T-cell (primary cell): ENCODE measurements at regions not wholly inside any gene's neighbourhood (a gene's known extent, or its start where the extent isn't known, plus 50 kb on each side); places are given as distances from the start of the nearest gene placed in this dataset.

Experiments used
- ATAC-seq, 4 experiments: fragments of 200-7000 bp in 3 of 4; fragments of 150-1000 bp in 1 of 4; cut with Tn5 transposase; replicated peaks in 1 of 4; 1 replicate in 3 of 4; 2 replicates in 1 of 4; pipeline ENCODE4 v1.10.0; 2021; ENCODE audit warnings: moderate library complexity in 3 of 4, mild to moderate bottlenecking in 2 of 4, moderate number of reproducible peaks in 1 of 4
- CTCF ChIA-PET, 2 donors: fragments of 300-600 bp; sonication (Branson Sonifier 250); formaldehyde crosslinking; loops; one replicate each; lab custom pipeline; 2022; ENCODE audit warnings: antibody characterized with exemption in 2 of 2; lab: Charles Lee
- POLR2A ChIA-PET, 2 donors: fragments of 300-600 bp; sonication (Branson Sonifier 250); formaldehyde crosslinking; loops; one replicate each; lab custom pipeline; 2022; ENCODE audit warnings: antibody characterized with exemption in 2 of 2; lab: Charles Lee
- DNase-seq, 35 experiments: peaks; one replicate each; pipeline versions ENCODE4 v3.0.0 to v3.0.0-alpha.2; 2013 to 2023
- H3K27ac ChIP-seq: one replicate; pipeline ENCODE4 v1.5.1; 2013; ENCODE audit warnings: low read length
- H3K27me3 ChIP-seq, 2 experiments: replicated peaks in 1 of 2; 1 replicate in 1 of 2; 2 replicates in 1 of 2; pipeline versions ENCODE4 v1.6.1 to v1.7.0; 2013; ENCODE audit warnings: low read length in 1 of 2, mixed read lengths in 1 of 2; ENCODE audit not compliant: control insufficient read depth in 2 of 2, insufficient read depth in 2 of 2; ENCODE audit errors: extremely low read depth in 1 of 2
- H3K36me3 ChIP-seq, 2 donors: 1 replicate in 1 of 2; 2 replicates in 1 of 2; pipeline versions ENCODE4 v1.6.1 to v1.7.0; 2013; ENCODE audit warnings: low read length in 1 of 2; ENCODE audit not compliant: control insufficient read depth in 2 of 2, insufficient read depth in 1 of 2; ENCODE audit errors: extremely low read depth in 1 of 2
- H3K4me1 ChIP-seq, 2 experiments: 1 replicate in 1 of 2; 2 replicates in 1 of 2; pipeline versions ENCODE4 v1.6.1 to v1.7.0; 2013; ENCODE audit warnings: low read length in 2 of 2, mixed read lengths in 1 of 2; ENCODE audit not compliant: insufficient read depth in 2 of 2, control insufficient read depth in 1 of 2; ENCODE audit errors: extremely low read depth in 1 of 2
- H3K4me3 ChIP-seq, 2 donors: 1 replicate in 1 of 2; 2 replicates in 1 of 2; pipeline versions ENCODE4 v1.5.1 to v1.7.0; 2013; ENCODE audit warnings: mild to moderate bottlenecking in 2 of 2, low read length in 1 of 2, moderate library complexity in 1 of 2; ENCODE audit not compliant: control insufficient read depth in 1 of 2; ENCODE audit errors: extremely low read depth in 1 of 2
- H3K9me3 ChIP-seq: 2 replicates; pipeline ENCODE4 v1.7.0; 2013
- H3K27ac Mint-ChIP-seq, 2 donors: one replicate each; pipeline ENCODE4 v1.8.0; 2020 to 2021; ENCODE audit warnings: mild to moderate bottlenecking in 2 of 2, mixed read lengths in 2 of 2
- H3K27me3 Mint-ChIP-seq, 2 donors: one replicate each; pipeline ENCODE4 v1.8.0; 2021 to 2022; ENCODE audit warnings: mixed read lengths in 2 of 2
- H3K36me3 Mint-ChIP-seq: one replicate; pipeline ENCODE4 v1.8.0; 2021; ENCODE audit warnings: mixed read lengths
- H3K4me1 Mint-ChIP-seq, 3 donors: one replicate each; pipeline ENCODE4 v1.8.0; 2020 to 2022; ENCODE audit warnings: mixed read lengths in 3 of 3, mild to moderate bottlenecking in 1 of 3
- H3K4me3 Mint-ChIP-seq, 3 donors: one replicate each; pipeline ENCODE4 v1.8.0; 2020 to 2022; ENCODE audit warnings: mild to moderate bottlenecking in 3 of 3, mixed read lengths in 3 of 3, moderate library complexity in 3 of 3
- H3K9me3 Mint-ChIP-seq, 3 donors: one replicate each; pipeline ENCODE4 v1.8.0; 2020 to 2022; ENCODE audit warnings: mixed read lengths in 3 of 3
- WGBS: methylation state at CpG from one replicate; pipeline ENCODE4 v1.1.5; 2013; ENCODE audit warnings: missing lambda C conversion rate; ENCODE audit not compliant: insufficient coverage; 5-methylcytosine and 5-hydroxymethylcytosine counted together

DNA sequence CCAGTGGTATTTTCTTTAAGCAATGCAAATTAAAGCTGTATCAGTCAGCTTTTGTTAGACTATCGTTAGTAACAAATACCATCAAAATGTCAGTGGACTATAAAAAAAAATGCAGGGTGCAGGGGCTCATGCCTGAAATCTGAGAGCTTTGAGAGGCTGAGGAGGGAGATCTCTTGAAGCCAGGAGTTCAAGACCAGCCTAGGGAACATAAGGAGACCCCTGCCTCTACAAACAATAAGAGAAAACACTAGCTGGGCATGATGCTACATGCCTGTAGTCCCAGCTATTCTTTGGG lies 253.7 kb downstream of the MYCN start:
- CTCF ChIA-PET = no interaction called here
- H3K9me3 Mint-ChIP-seq = no peaks in the 10 kb centered on the region

DNA sequence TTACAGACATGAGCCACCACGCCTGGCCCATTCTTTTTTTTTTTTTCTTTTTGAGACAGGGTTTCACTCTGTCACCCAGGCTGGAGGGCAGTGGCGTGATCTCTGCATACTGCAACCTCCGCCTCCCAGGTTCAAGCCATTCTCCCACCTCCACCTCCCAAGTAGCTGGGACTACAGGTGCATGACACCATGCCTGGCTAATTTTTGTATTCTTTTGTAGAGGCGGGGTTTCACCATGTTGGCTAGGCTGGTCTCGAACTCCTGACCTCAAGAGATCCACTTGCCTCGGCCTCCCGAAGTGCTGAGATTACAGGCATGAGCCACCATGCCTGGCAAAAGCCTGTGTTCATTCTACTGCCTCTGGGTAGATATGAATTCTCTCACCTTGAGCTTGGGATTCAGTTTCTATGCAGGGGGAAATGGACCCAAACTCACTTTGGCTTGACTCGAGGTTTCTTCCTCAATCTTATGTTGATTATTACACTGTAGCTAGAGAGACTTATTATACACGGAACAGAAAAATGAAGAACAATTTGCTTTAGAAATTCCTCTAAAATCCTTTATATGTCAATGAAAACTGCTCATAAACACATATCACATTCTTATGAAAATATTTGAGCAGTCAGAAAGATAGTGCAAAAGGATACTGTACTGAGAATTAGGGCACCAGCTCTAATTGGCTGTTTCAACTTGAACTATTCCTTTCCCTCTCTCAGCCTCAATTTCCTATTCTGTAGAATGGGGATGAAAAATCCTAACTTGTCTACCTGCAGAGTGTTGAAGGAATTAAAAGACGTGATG lies 252.3 kb downstream of the MYCN start:
- Mint-ChIP-seq H3K4me3 (no peak overlapping the region), H3K9me3 (no peaks in the 10 kb centered on the region), H3K27me3 (peaks cover 3 to 4% of the 10 kb centered on the region in 2 donors), H3K4me1 (no peaks in the 10 kb centered on the region), H3K27ac (no peak overlapping the region), H3K36me3 (no peaks in the 10 kb centered on the region)
- ChIA-PET POLR2A (no interaction called here), CTCF (no interaction called here)
- Histone ChIP-seq H3K9me3 (no peaks in the 10 kb centered on the region), H3K4me1 (no peaks in the 10 kb centered on the region), H3K4me3 (no peak overlapping the region), H3K27me3 (no peaks in the 10 kb centered on the region), H3K36me3 (no peaks in the 10 kb centered on the region), H3K27ac (no peak overlapping the region)
- no peak for ATAC-seq
- WGBS = 77% methylated on average over 5 of the region's 10 CpGs
- no peak for DNase-seq

More for the DNA sequence above, 253.7 kb downstream of the MYCN start:
- Histone ChIP-seq H3K36me3 (no peaks in the 10 kb centered on the region), H3K27ac (no peak overlapping the region), H3K27me3 (no peaks in the 10 kb centered on the region), H3K4me1 (no peaks in the 10 kb centered on the region), H3K4me3 (no peak overlapping the region), H3K9me3 (no peaks in the 10 kb centered on the region)
- H3K27ac Mint-ChIP-seq = no peak overlapping the region
- no peak for DNase-seq
- no CpG with 5 or more reads among the region's 1 CpG for WGBS
- POLR2A ChIA-PET = interaction anchor here in 1 of 2 donors (0.6 kb wide), 1 partner anchor 26 kb away, joined by 5 read pairs; no protein-coding TSS in a partner anchor
- H3K4me1 Mint-ChIP-seq = no peaks in the 10 kb centered on the region
- ATAC-seq = no peak
- H3K36me3 Mint-ChIP-seq = no peaks in the 10 kb centered on the region
- peaks cover 0 to 2% of the 10 kb centered on the region in 2 donors for H3K27me3 Mint-ChIP-seq
- H3K4me3 Mint-ChIP-seq = no peak overlapping the region

DNA sequence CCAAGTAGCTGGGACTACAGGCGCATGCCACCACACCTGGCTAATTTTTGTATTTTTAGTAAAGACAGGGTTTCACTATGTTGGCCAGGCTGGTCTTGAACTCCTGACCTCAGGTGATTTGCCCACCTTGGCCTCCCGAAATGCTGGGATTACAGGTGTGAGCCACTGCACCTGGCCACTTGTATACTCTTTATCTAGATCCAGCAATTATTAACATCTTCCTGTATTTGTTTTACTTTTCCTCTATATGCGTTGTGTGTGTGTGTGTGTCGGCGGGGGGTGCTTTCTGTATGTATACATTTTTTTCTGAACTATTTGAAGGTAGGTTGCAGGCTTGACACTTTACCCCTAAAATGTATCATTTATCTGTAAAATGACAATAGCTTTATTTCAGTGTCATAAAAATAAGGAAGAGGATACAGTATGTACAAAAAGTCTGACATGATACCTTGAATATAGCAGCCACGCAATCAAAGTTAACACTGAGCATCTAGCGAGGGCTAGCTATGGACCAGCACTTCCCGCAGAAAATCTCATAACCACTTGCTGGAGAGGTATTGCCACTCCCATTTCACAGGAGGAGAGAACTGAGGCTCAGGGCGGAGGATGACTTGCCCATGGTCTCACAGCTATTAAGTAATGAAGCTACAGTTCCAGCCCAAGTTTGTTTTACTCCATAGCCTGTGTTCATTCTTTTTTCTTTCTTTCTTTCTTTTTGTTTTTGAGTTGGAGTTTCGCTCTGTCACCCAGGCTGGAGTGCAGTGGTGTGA lies 251.3 kb downstream of the MYCN start:
- Mint-ChIP-seq H3K27ac (no peak overlapping the region), H3K4me3 (no peak overlapping the region), H3K9me3 (no peaks in the 10 kb centered on the region), H3K36me3 (no peaks in the 10 kb centered on the region), H3K4me1 (no peaks in the 10 kb centered on the region), H3K27me3 (peaks cover 3 to 7% of the 10 kb centered on the region in 2 donors)
- Histone ChIP-seq H3K9me3 (no peaks in the 10 kb centered on the region), H3K4me1 (no peaks in the 10 kb centered on the region), H3K4me3 (no peak overlapping the region), H3K27me3 (no peaks in the 10 kb centered on the region), H3K36me3 (no peaks in the 10 kb centered on the region), H3K27ac (no peak overlapping the region)
- DNase-seq = no peak
- POLR2A ChIA-PET = no interaction called here
- no CpG with 5 or more reads among the region's 10 CpGs for WGBS
- CTCF ChIA-PET = no interaction called here
- no peak for ATAC-seq

DNA sequence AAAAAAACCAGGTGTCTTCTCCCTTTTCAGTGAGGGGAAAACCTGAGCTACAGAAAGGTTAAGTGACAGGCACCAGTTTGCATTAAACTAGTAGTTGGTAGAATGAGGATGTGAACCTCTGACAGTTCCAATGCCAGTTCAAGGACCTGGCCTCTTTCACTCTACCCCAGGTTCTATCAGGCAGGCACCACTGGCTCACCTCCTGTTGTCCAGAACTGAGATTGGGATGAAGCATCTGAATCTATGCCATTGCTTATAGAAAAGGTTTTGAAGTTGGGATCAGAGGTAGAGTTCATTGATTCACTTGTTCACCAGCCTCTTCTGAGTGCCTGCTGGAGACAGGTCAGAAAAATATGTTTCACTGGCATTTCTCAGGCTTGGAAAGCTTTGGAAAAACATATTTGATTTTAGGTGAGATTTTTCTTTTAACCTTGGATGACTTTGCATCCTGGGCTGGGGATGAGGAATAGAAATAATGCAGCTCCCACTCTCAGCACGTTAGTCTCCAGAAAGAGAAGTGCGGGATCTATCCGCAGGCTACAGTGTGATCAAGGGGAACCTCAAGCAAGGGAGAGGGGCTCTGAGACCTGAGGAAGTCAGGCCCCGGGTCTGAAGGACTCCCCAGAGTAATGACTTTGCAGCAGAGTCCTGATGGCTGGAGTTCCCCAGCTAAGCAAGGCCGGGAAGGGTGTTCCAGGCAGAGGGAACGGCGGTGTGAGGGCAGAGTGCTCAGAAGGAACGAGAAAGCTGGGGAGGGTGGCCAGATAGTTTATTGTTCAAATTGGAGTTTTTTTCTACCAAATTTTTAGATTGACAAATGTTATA lies 250.3 kb downstream of the MYCN start:
- CTCF ChIA-PET = no interaction called here

DNA sequence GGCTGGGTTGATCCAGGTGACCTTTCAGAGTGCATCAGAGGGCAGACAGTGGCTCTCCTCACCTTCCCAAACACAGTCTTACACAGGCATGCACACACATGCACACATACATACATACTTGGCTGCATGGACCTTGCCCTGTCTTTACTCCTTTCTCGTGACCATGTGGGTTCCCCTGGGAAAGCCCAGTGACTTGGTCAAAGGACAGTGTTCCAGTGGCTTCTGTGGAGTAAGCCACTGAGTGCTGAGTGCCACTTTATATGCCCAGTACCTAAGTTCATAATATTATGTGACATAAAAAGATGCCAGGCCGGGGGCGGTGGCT lies 249.4 kb downstream of the MYCN start:
- Mint-ChIP-seq H3K27me3 (peaks cover 3 to 7% of the 10 kb centered on the region in 2 donors), H3K9me3 (no peaks in the 10 kb centered on the region), H3K4me3 (no peak overlapping the region), H3K27ac (no peak overlapping the region), H3K36me3 (no peaks in the 10 kb centered on the region), H3K4me1 (no peaks in the 10 kb centered on the region)
- no peaks in the 10 kb centered on the region for H3K36me3 ChIP-seq
- no peaks in the 10 kb centered on the region for H3K9me3 ChIP-seq
- ATAC-seq = no peak
- H3K27ac ChIP-seq = no peak overlapping the region
- no peak for DNase-seq
- no peak overlapping the region for H3K4me3 ChIP-seq
- peaks cover 0 to 5% of the 10 kb centered on the region in 2 experiments for H3K27me3 ChIP-seq
- CTCF ChIA-PET = no interaction called here
- H3K4me1 ChIP-seq = no peaks in the 10 kb centered on the region
- 60% methylated on average over 1 of the region's 3 CpGs for WGBS
- POLR2A ChIA-PET = no interaction called here

More for the DNA sequence above, 250.3 kb downstream of the MYCN start:
- H3K4me1 ChIP-seq = no peaks in the 10 kb centered on the region
- no peaks in the 10 kb centered on the region for H3K36me3 ChIP-seq
- no peak overlapping the region for H3K4me3 Mint-ChIP-seq
- no peak for ATAC-seq
- 77% methylated on average over 7 of the region's 8 CpGs for WGBS
- POLR2A ChIA-PET = no interaction called here
- H3K27ac ChIP-seq = no peak overlapping the region
- H3K9me3 Mint-ChIP-seq = no peaks in the 10 kb centered on the region
- H3K27me3 ChIP-seq = peaks cover 0 to 3% of the 10 kb centered on the region in 2 experiments
- DNase-seq = no peak
- H3K27ac Mint-ChIP-seq = no peak overlapping the region
- no peaks in the 10 kb centered on the region for H3K9me3 ChIP-seq
- H3K4me3 ChIP-seq = no peak overlapping the region
- no peaks in the 10 kb centered on the region for H3K4me1 Mint-ChIP-seq
- no peaks in the 10 kb centered on the region for H3K36me3 Mint-ChIP-seq
- H3K27me3 Mint-ChIP-seq = peaks cover 3 to 7% of the 10 kb centered on the region in 2 donors

DNA sequence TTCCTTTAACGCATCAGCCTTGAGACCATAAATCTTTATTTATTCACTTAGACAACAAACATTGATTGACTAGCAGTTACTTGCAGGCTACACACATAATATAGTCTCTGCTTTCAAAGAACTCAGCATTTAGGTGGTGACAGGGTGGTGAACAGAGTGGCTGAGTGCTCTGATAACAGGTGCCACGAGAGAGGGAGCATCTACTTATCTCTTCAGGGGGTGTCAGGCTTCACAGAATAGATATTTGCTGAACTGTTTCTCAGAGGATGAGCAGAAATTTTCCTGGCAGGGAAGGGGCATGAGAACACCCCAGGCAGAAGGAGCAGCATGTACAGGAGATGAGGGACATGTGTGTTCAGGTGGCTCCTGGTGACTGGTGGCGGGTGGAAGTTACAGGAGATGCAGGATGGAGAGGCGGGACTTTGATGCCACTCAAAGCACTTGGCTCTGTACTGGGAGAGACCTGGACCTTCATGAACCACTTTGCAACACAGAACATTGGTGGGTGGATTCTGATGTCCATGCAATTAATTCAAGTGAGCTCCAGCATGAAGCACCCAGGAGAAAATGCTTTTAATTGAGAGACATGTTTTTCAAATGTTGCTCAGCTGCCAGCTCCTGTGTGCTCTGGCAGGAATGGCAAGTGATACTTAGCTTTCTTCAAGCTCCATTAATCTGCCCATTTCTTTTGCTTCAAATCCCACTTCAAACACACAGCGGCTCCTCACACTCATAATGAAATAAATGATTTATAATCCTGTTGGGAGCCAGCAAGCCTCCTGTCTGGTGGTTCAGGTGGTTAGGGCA lies 248.9 kb downstream of the MYCN start:
- CTCF ChIA-PET = no interaction called here
- no peaks in the 10 kb centered on the region for H3K36me3 ChIP-seq
- H3K27ac ChIP-seq = no peak overlapping the region
- no peak overlapping the region for H3K4me3 ChIP-seq
- Mint-ChIP-seq H3K27me3 (peaks cover 3 to 7% of the 10 kb centered on the region in 2 donors), H3K4me1 (no peaks in the 10 kb centered on the region), H3K4me3 (no peak overlapping the region), H3K27ac (no peak overlapping the region), H3K36me3 (no peaks in the 10 kb centered on the region), H3K9me3 (no peaks in the 10 kb centered on the region)
- DNase-seq (no peak), ATAC-seq (no peak)
- POLR2A ChIA-PET = no interaction called here
- no peaks in the 10 kb centered on the region for H3K9me3 ChIP-seq
- no peaks in the 10 kb centered on the region for H3K4me1 ChIP-seq
- 80% methylated on average over 2 of the region's 5 CpGs for WGBS
- H3K27me3 ChIP-seq = peaks cover 0 to 5% of the 10 kb centered on the region in 2 experiments
